ENCODE measurements at regions not wholly inside any gene's neighbourhood (a gene's known extent, or its start where the extent isn't known, plus 50 kb on each side); places are given as distances from the start of the nearest gene placed in this dataset.

GRCh38 chr4:11566444-11567022 is 137.8 kb upstream of the HS3ST1 start:
- no peak for TF ChIP-seq TAF1 (IDR thresholded peaks at IDR 0.05; ENCODE audit: borderline replicate concordance, insufficient read depth, low read length)
- TF ChIP-seq POLR2AphosphoS5 (IDR thresholded peaks at IDR 0.05; ENCODE audit: low read depth, low read length) = no peak
- no peak for TF ChIP-seq SIN3A (IDR thresholded peaks at IDR 0.05; ENCODE audit: borderline replicate concordance, insufficient read depth, low read length)
- TF ChIP-seq REST (IDR thresholded peaks at IDR 0.05; ENCODE audit: insufficient read depth in 1 of 2, low read depth in 2 of 2, low read length in 2 of 2) = no peak
